AML-193 (cell line): ENCODE measurements at regions not wholly inside any gene's neighbourhood (a gene's known extent, or its start where the extent isn't known, plus 50 kb on each side); places are given as distances from the start of the nearest gene placed in this dataset.

Source experiments
- DNase-seq, 2 experiments: peaks; one replicate each; lab custom pipeline; 2025; lab: John Stamatoyannopoulos, UW

DNA sequence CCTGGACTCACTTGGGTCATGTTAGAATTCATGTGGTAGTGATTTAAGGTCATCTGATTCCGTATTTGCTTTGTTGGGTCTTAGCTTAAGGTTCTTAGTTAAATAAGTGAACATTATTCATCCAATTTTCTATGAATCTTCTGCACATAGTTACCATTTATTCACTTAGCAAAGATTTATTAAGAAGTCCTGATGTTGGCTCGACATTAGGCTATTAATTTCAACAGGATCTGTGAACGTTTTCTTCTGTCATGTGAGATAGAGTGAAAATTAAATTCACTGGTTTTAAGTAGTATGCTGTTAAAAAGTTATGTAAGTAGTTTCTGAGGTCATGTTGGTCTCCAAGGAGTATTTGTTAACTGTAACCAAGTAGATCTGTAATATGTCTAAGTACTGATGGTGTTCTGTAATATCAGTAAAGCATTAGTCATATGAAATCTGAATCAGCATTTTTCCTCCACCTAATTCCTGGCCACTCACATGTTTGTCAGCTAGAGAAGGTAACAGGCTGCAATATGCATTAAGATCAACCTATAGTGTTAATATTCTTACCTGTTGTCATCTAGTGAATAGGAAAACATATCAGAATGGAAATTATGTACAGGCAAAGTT lies 155.6 kb downstream of the PCDH7 start:
- DNase-seq, result no peak

DNA sequence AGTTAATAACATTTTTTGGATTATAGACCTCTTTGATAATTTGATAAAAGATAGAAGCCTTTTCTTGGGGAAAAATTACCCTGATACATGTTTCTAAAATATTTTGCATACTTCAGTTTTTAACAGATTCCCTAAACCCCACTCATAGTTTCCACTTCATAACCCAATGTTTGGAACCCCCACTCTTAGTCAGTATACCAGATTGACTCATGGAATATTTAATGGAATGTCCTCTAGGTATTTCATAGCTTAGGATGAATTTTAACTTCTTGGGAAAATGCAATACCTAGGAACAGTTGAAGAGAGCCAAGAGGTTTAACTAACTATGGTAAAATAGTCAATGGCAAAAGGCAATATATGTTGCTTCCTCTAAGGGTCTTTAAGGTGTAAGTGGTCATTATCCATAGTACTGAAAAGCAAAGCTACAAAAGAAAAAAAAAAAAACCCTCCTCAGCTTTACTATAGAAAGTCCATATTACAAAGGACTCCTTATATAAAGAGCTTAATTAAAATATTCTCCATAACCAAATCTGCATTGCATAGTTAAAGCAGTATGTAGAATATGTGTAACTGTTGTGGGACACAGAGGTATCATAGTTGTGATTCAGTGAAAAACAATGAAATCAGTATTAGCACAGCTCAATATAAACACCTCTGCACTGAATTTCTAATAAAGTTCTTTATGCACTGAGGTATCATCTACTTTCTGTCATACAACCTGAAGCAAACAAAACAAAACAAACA lies 159.9 kb downstream of the PCDH7 start:
- no peak for DNase-seq

DNA sequence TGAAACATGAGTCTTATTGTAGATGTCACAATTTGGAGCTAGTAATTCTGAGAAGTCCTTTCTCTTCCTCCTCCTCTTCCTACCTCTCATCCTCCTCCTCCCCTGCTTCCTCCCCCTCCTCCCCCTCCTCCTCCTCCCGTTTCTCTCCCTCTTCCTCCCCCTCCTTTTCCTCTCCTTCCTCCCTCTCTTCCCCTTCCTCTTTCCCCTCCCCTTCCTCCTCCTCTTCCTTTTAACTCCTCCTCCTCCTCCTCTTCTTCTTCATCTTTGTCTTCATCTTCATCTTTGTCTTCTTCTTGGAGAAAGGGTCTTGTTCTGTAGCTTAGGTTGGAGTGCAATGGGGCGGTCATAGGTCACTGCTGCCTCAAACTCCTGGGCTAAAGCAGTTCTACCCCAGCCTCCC lies 161.8 kb downstream of the PCDH7 start:
- DNase-seq, result no peak

DNA sequence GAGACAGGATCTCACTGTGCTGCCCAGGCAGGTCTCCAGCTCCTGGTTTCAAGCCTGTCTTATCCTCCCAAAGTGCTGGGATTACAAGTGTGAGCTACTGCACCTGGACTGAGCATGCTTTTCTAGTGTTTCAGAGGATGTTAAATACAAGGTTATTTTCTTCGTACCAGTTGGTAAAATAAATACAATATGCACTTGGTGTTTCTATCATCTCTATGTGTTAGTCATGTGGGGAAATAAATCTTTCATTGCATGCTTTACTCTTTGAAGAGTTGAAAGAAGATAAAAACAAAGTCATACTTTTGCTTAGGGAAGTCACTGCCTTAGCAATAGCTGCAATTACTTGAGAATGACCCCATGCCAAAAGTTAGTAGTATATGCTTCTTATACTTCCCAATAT lies 162.3 kb downstream of the PCDH7 start:
- no peak for DNase-seq

DNA sequence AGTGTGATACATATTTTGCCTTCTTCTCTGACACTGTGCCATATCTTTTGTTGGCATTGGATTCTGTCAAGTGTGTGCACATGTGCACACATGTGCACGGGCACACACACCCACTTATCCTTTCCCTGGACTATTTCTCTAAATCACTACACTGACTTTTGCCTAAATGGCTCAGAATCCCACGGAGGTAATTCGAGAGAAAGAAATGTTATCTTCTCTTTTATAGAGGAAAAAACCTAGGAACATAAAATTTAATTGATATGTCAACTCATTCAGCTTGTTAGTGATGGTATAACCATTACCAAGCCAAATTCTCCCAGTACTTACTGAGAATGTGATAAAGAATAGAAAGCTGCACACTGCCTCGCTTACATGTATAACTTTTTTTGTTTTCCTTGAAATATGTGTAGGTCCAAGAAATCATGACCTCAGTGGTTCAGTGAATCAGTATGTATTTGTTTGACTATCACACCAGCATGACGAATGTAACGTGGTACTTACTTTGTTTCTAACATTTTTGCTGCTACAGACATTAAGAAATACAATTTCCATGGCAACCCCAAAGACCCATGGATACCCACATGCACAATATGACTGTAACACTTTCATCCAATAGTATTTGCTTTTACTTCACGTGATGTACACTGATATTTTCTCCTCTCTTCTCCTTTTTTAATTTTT lies 163.0 kb downstream of the PCDH7 start:
- DNase-seq, result no peak

DNA sequence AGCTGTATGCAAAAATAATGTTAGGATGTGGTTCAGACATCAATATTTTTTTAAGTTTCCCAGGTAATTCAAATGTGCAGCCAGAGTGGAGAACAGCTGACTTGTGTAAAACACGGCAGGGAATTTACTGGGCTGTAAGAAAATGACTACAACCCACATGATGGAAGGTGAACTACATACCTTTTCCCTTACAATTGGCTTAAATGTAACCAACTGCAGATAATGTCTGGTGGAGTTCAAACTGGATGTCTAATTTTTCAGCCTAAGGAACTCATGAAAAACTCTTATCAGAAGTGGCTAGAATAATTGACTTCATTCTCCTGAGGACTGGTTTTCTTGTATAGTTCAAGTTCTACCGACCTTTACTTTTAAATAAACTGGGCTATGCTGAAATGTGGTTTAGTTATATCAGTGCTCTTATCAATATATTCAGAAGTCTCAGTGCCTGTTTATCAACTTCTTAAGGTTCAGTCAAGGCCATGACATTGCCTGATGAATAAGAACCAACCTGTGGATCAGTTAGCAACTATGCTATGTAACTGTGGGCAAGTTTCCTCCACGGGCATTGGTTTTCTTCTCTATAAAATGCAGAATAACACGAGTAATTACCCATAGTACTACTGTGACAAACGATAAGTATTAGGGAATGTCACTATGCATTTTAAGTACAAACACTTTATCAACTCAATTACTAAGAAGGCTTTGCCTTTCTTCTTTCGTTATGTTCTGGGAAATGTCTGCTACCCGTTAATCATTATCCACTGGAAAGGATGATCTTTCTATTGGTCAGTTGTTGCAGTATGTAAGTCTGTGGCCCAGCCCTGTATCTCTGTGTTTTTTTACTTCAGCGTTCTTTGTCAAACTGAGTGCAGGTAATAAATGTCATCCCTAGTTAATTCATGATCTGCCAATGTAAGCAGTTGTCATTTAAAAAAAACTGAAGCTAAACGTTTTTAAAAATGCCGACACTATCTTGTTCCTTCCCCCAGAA lies 181.6 kb downstream of the PCDH7 start:
- DNase-seq, result no peak

DNA sequence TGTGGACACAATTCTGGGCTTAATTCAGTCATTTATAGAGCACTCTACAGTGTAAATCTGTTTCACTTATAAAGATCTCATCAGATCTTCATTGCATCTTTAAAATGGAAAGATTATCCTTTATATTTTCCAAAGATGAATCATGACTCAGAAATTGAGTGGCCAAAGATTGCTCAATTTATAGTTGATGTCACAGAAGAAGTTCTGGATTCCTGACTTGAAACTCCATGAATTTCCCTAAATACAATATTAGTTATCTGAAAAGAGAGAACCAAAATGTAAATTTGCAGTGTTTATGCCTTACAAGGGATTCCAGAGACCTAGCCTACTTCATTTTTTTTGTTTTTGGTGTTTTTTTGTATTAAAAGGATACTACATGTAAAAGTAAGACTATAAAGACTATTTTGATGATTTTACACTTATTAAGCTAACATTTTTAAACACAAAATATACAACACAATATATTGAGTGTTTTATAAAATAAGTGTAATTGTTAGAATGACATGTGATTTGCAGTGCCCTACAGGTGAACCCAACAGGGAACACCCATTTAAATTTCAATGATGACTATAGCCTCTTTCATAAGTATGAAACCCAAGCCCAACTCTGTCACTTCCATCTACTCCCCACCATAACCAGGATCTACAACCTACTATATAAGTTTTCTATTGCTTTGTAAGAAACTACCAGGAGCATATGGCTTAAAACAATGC lies 183.5 kb downstream of the PCDH7 start:
- DNase-seq, result no peak

DNA sequence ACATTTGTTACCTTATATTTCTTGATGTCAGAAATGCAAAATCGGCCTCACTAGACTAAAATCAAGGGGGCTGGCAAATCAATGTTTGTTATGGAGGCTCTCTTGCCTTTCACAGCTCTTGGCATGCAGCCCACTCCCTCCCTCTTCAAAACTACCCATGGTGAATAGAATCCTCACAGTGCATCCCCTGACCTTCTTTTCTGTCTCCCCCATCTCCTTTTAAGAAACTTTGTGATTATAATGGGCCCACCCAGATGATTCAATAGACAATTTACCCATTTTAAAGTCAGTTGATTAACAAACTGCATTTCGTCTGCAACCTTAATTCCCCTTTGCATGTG lies 184.0 kb downstream of the PCDH7 start:
- DNase-seq, result no peak

DNA sequence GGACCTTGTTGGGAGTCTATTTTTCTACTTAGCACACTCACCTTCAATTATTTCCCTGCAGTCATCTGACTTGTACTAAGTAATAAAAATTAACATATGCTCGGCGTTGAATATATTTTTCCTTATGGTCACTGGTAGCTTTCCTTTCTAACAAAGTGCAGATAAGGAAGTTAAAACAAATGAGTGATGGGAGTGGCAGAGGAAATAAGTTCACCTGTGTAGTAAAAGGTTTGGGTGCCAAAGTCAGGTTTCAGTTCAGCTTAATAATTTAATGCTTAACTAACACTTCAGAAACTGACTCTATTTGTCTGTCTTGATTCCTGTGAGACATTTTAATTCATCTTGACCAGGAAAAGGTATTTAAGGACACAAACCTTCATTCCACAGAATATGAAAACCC lies 184.4 kb downstream of the PCDH7 start:
- no peak for DNase-seq

DNA sequence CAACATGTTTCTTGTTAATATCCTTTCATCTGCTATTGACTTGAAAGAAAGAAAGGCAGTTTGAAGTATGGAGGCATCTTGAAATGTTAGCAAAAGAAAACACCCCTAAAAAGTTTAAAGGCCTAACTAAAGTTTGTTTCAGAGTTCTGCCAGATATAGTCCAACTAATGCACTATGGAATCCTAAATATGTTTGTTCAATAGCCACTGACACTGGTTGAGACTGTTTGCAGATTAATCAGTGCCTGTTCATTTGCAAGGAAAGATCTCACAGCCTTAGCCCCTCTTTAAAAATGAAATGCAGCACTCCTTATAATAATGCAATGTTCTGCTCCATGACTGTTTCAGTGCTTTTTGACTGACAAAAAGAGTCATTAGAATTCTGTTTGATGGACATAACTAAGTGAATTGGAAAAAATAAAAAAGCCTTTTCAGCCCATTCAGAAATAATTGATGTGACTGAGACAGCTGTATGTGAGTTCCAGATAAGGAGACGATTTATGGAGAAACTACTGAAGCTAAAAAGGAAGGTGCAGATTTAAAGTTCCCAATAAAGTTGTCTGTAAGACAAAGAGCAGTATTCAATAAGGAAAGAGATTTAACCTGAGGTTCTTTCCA lies 192.0 kb downstream of the PCDH7 start:
- no peak for DNase-seq

DNA sequence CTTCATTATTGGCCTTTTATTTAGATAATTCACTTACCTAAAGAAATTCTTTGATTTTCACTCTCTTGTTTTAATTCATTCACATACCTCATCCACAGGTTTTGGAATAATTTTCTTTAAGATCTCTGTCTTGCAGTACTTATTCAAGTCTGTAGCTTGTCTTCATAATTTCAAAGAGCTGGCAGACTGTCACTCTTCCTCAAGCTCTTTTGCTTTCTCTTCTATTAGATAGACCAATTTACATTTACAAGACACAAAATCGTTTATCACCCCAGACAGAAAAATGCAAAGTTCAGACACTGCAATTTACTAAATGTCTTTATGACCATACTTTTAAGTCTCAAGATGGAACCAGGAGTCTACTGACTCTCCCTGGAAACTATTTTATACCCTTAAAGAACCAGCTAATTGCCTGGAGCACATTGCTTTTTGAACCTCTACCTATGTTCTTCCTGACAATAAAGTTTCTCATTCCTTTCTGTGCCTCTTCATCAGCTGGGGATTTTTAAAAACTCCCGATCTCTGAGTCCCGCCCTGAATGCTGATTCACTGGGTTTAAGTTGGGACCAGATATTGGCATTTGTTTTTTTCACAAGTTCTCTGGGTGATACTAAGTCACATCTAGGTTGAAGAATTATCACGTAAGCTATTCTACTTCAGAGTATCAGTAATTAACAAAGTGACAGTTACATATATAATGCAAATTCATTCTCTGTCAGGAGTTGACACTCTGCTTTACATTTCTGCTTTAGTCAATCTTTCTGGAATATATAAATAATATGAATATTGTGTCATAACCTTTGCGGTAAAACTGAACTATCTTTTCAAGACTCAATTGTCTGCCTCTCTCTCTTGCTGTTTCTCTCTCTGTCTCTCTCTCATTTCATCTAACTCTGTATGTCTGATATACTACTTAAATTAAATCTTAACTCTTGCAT lies 196.4 kb downstream of the PCDH7 start:
- DNase-seq, result no peak

DNA sequence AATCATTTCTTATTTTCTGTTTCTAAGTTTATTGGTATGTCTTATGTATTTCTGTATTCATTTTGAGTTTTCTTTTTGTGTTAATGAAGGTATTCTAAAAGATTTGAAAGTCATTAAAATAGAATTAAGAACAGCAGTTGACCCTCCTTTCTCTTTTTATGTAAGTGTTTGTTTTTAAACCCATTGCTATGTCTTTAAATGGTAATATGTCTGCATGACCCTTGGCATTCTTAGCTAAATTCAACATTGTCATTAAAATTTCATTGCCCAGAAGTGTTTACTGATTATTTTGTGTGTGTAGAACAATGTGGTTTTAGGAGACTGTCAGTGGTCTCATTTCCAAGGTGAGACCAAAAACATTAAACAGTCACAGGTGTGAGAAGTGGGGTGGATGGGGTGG lies 197.8 kb downstream of the PCDH7 start:
- no peak for DNase-seq

DNA sequence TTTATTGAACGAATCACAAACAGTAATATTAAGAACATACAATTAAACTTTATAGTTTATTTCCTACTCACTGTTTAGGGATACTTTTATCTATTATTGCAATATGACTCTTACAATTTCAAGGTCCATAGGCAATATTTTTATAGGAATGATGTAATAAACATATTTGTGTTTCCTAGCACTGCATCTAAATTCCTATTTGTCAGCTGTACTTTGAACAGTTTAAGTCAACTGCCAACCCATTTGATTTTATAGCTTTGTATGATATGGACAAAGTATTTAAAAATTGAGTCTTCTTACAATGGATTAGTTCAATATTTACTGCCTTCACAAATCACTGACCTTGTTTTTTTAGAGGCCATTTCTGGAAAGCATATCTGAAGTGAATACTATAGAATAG lies 199.3 kb downstream of the PCDH7 start:
- no peak for DNase-seq

DNA sequence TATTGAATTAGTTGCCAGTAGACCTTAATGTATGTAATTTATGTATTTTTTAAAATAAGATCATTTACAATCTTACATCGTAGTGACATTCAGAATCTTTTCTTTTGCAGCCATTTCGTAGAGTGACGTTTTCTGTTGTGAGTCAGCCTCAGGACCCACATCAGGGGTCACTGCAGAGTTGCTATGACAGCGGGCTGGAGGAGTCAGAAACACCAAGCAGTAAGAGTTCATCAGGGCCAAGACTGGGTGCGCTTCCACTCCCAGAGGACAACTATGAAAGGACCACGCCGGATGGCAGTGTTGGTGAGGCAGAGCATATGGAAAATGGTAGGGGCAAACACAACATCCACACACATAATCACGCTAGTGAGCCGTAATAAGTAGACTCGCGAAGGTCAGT lies 199.9 kb downstream of the PCDH7 start:
- DNase-seq, result no peak

DNA sequence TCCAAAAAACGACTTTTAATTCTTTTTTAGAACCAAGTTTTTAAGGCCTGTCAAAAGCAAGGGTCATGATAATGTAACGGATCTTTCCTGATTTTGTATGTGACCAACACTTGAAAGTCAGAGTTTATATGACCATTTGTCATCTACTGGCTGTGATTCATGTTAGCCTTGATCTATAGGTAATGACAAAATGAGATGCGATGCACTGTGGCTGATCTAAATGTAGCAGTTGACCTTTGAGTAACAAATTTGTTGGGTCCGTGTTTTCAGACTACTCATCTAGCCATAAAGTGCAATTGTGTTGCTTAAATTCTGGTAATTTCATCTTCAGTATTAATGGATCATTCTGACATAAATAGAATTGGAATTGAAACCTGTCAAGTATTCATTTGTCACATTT lies 202.5 kb downstream of the PCDH7 start:
- DNase-seq, result no peak

DNA sequence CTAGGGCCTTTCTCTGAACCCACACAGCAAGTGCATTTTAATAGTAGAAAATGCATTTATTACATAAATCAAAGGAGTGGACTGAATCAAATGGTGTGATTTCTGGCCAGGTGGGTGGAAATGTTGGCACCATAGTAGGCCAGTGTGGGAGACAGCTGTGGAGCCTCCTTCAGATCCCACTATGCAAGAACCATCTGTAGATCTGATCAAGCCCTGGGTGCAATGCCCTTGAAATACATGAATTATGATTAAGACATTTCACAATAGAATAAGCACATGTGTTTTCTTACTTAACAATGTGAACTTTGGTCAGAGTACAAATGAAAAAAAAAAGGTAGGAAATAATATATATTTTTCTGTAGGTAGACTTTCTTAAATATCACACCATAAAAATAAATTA lies 204.3 kb downstream of the PCDH7 start:
- DNase-seq, result no peak

DNA sequence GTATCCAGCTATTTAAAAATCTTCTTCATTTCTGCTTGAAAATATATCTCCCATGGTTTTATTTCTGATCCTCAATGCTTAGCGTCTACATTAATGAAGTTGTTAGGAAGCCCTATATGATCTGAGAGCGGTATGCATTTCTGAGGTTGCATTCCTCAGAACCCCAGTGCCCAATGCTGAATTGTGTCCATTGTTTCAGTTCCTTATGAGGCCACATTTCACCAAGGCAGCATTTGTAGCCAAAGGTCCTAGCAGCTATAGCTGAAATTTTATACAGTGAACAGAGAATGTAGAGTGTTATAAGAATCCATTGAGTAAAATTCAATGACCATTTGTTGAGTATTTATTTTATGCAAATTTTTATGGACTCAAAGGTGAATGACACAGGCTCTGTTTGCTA lies 209.5 kb downstream of the PCDH7 start:
- no peak for DNase-seq

DNA sequence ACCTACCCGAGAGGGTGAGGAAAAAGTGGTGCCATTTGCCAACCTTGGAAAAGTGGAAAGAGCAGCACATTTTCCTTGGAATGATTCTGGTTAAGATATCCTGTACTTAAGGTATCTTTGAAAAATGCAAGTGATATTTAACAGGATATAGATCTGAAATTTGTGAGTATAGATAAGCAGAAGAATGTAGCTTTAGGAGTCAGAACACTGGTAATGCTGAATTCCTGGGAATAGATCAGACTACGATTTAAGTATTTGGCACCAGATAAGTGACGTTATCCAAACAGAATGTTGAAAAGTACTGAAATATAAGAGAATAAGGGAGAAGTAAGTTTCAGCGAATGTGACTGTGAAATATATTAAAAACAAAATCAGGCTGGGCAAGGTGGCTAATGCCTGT lies 210.1 kb downstream of the PCDH7 start:
- DNase-seq, result no peak

DNA sequence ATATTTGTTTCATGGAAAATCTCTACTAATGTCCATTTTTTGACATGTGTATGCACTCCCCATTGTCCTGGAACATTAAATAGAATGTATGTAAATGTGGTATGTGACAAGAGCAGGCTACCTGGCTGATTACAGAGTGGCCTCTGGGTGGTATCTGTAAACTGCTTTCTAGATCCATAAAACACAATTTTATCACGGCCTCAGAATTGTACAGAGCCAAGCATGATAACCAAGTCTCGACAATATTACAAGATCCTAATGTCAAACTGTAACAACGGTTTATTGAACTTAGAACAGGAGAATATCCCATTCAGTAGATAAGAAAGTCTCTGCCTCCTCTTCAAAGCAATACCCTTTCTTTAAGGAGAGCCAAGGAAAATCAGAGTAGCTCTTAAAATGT lies 212.4 kb downstream of the PCDH7 start:
- no peak for DNase-seq

DNA sequence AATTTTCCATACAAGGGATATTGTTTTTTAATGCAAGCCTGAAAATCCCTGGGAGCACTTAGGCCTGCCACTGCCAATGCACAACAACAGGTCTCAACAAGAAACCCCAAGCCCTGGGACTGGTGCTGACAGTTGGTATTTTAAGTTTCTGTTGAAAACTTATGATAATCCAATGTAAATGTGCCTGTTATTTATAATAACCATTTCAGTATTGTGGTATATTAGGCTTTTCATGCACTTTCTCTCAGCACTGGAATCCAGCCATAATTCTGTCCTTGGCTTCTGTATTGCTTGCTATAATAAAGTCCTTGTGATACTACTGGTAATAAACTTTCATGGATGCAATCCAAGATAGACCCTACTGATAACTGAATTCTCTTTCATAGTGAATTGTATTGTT lies 218.9 kb downstream of the PCDH7 start:
- no peak for DNase-seq
